ENCODE measurements at regions not wholly inside any gene's neighbourhood (a gene's known extent, or its start where the extent isn't known, plus 50 kb on each side); places are given as distances from the start of the nearest gene placed in this dataset.

DNA sequence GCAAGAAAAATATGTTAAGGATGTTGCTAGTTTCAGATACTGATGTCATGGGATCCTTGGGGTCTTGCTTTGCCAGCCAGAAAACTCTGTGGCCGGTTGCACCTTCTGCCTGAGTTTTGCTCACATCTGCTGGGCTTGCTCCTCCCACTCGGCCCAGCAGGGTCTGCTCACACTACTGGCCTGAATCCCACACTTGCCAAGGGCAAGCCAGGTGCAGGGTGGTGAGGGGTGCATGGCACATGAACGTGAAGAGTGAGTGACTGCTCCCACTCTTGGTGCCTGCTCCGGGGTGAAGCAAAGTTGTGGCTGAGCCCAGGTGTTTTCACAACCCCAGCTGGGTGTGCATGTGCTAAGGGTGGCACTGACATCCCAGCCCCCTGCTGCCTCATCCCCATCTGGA, 83.1 kb upstream of the STARD4 start:
- Histone ChIP-seq H4K5ac (ENCODE audit: low read depth, low read length) (no peak overlapping the region), H2BK5ac (ENCODE audit: low read depth, low read length, poor library complexity, severe bottlenecking) (peak overlapping the region; percentile 23), H3K27ac (ENCODE audit: insufficient read depth, low read length) (no peak overlapping the region), H3K23ac (ENCODE audit: low read depth, low read length) (no peak overlapping the region), H4K20me1 (ENCODE audit: insufficient read depth, low read length) (no peaks in the 10 kb centered on the region), H3K36me3 (ENCODE audit: control insufficient read depth, insufficient read depth, low read length) (no peaks in the 10 kb centered on the region), H2AK5ac (ENCODE audit: low read depth, low read length) (no peak overlapping the region), H4K91ac (ENCODE audit: insufficient read depth, low read depth, low read length) (no peak overlapping the region), H3K9me3 (ENCODE audit: control insufficient read depth, insufficient read depth, low read length) (no peaks in the 10 kb centered on the region; the same call in 1 of the 2 replicates), H3K56ac (ENCODE audit: extremely low read depth, insufficient read depth, low read length) (no peak overlapping the region), H2BK20ac (ENCODE audit: low read depth, low read length) (no peak overlapping the region), H3K14ac (replicated peaks; ENCODE audit: low read depth, low read length) (no peak overlapping the region), H3K9me1 (ENCODE audit: insufficient read depth, low read length) (no peaks in the 10 kb centered on the region), H3K4ac (ENCODE audit: low read depth, low read length) (no peak overlapping the region), H3K4me3 (ENCODE audit: insufficient read depth, low read depth, low read length) (no peak overlapping the region), H3K18ac (ENCODE audit: low read depth, low read length) (no peak overlapping the region), H2BK15ac (ENCODE audit: low read depth, low read length) (no peak overlapping the region), H3K4me2 (ENCODE audit: low read depth, low read length) (no peak overlapping the region), H3K4me1 (ENCODE audit: control insufficient read depth, insufficient read depth, low read length) (no peaks in the 10 kb centered on the region), H2AFZ (replicated peaks; ENCODE audit: low read length, poor library complexity) (no peak overlapping the region), H4K8ac (ENCODE audit: low read depth in 2 of 2, low read length in 2 of 2) (no peak overlapping the region), H3K79me1 (ENCODE audit: low read depth in 1 of 2, low read length in 2 of 2) (no peaks in the 10 kb centered on the region), H2AK9ac (replicated peaks; ENCODE audit: low read depth, low read length, poor library complexity) (no peak overlapping the region), H3K9ac (ENCODE audit: low read depth, low read length) (no peak overlapping the region), H2BK120ac (ENCODE audit: low read depth, low read length) (no peak overlapping the region), H3K27me3 (ENCODE audit: control insufficient read depth, insufficient read depth, low read length) (peaks cover 13% of the 10 kb centered on the region)
- TF ChIP-seq RCOR1 (IDR thresholded peaks at IDR 0.05; ENCODE audit: insufficient replicate concordance, low read length) (no peak), BHLHE40 (IDR thresholded peaks at IDR 0.05; ENCODE audit: low read depth, low read length) (no peak)
- TF ChIP-seq, protein P1, sequence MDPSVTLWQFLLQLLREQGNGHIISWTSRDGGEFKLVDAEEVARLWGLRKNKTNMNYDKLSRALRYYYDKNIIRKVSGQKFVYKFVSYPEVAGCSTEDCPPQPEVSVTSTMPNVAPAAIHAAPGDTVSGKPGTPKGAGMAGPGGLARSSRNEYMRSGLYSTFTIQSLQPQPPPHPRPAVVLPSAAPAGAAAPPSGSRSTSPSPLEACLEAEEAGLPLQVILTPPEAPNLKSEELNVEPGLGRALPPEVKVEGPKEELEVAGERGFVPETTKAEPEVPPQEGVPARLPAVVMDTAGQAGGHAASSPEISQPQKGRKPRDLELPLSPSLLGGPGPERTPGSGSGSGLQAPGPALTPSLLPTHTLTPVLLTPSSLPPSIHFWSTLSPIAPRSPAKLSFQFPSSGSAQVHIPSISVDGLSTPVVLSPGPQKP (IDR thresholded peaks at IDR 0.05; ENCODE audit: borderline replicate concordance, low read depth, low read length), result no peak
- ChIA-PET CTCF (no interaction called here), POLR2A (ENCODE audit: unreplicated experiment) (no interaction called here)
- in situ Hi-C loops (cut with MboI; ENCODE audit: low sequenced_read_pairs) (no loop called here), intact Hi-C loops (cut with micrococcal nuclease) (no loop called here), dilution Hi-C loops (cut with HindIII; ENCODE audit: low sequenced_read_pairs, unreplicated experiment) (no loop called here)
- DNase-seq, result no peak
- BruUV-seq (replicated peaks), result no TSS peak
- WGBS, 2 experiments (ENCODE audit: extremely low coverage in 2 of 2, insufficient read length in 1 of 2), result 100% methylated on average over 1 of the region's 4 CpGs; no CpG with 5 or more reads in 1 of the 2 experiments
- ATAC-seq (ENCODE audit: low read depth), result no peak

Data from IMR-90 (cell line).